ENCODE measurements at regions not wholly inside any gene's neighbourhood (a gene's known extent, or its start where the extent isn't known, plus 50 kb on each side); places are given as distances from the start of the nearest gene placed in this dataset.

DNA sequence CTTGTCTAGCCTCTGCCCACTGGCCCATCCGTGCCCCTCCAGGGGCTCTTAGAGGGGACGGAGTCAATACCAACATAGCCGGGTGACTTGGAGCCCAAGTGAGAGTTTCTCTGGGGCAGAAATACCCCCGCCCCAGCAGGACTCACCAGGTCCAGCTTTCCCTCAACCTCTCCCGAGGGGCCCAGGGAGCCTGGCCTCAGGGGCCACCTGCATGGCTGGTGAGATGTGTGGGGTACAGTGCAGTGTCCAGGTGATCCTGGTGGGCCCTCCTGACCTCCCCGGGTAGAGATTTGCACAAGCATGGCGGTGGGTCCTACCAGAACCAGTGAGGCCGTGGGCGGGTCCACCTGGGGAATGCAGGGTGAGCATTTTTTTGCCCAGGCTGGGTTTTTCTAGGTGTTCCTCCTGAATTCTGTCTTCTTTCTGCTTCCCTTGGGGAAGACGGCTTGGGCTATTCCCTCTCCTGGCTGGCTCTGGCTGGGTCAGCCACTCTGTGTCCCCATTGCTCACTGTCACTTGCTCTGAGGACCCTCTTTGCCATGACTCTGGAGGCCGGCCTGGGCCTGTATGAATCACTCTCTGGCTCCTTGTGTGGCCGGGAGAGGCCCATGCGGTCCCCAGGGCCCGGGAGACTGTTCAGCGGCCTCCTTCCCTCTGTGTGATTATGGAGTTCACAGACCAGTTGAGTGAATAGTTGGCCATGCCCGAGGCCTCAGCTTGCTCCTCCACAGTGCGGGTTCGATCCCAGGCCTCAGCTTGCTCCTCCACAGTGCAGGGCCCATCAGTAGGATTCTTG lies 71.0 kb upstream of the NKX1-1 start:
- no peak overlapping the region for H3K27ac ChIP-seq
- ChIA-PET POLR2A (ENCODE audit: low non-redundant PET) (no interaction called here), CTCF (no interaction called here)
- TF ChIP-seq CTCF (conservative IDR thresholded peaks at IDR 0.05; ENCODE audit: low read depth) = no peak
- DNase-seq (ENCODE audit: low spot score) = no peak

- no peak overlapping the region for H3K27ac ChIP-seq
- ChIA-PET CTCF (no interaction called here), POLR2A (ENCODE audit: low non-redundant PET) (no interaction called here)
- DNase-seq (ENCODE audit: low spot score) = no peak
- no peak for TF ChIP-seq CTCF (conservative IDR thresholded peaks at IDR 0.05; ENCODE audit: low read depth)
Measured at GRCh38 chr4:1476140-1476513, 69.9 kb upstream of the NKX1-1 start.

DNA sequence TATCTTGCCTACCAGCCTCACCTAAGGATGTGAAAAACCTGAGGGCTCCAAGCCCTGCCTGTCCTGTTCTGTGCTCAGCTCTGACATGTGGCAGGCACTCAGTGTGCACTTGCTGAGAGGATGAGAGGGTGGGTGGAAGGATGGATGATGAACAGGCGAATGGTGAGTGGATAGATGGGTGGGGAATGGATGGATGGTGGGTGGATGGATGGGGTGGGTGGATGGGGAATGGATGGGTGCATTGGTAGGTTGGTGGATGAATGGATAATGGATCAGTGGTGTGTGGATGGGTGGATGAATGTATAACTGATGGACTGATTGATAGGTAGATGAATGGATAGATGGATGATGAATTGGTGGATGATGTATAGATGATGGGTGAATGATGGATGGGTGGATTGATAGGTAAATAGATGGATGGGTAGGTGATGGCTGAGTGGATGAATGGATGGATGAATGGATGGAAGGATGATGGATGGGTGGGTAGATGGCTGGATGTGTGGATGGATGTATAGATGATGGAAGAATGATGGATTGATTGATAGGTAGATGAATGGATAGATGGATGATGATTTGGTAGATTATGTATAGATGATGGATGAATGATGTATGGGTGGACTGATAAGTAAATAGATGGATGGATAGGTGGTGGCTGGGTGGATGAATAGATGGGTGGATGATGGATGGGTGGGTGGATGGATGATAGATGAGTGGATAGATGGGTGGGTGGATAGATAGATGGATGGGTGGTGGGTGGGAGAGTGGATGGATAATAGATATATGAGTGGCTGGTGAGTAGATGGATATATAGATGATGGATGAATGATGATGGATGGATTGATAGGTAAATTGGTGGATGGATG lies 69.3 kb upstream of the NKX1-1 start:
- POLR2A ChIA-PET (ENCODE audit: low non-redundant PET) = no interaction called here
- no peak for TF ChIP-seq CTCF (conservative IDR thresholded peaks at IDR 0.05; ENCODE audit: low read depth)
- CTCF ChIA-PET = no interaction called here
- no peak overlapping the region for H3K27ac ChIP-seq
- DNase-seq (ENCODE audit: low spot score) = no peak

GRCh38 chr4:1474126-1475090 lies 68.2 kb upstream of the NKX1-1 start:
- no peak overlapping the region for H3K27ac ChIP-seq
- no peak for TF ChIP-seq CTCF (conservative IDR thresholded peaks at IDR 0.05; ENCODE audit: low read depth)
- POLR2A ChIA-PET (ENCODE audit: low non-redundant PET) = no interaction called here
- no peak for DNase-seq (ENCODE audit: low spot score)
- CTCF ChIA-PET = no interaction called here

GRCh38 chr4:1473718-1474117 lies 67.5 kb upstream of the NKX1-1 start:
- TF ChIP-seq CTCF (conservative IDR thresholded peaks at IDR 0.05; ENCODE audit: low read depth) = no peak
- ChIA-PET POLR2A (ENCODE audit: low non-redundant PET) (no interaction called here), CTCF (no interaction called here)
- DNase-seq (ENCODE audit: low spot score) = no peak
- no peak overlapping the region for H3K27ac ChIP-seq

GRCh38 chr4:1472911-1473518 lies 66.8 kb upstream of the NKX1-1 start:
- H3K27ac ChIP-seq = no peak overlapping the region
- POLR2A ChIA-PET (ENCODE audit: low non-redundant PET) = no interaction called here
- no peak for TF ChIP-seq CTCF (conservative IDR thresholded peaks at IDR 0.05; ENCODE audit: low read depth)
- CTCF ChIA-PET = no interaction called here
- DNase-seq (ENCODE audit: low spot score) = no peak
